B cell (primary cell): ENCODE measurements at regions not wholly inside any gene's neighbourhood (a gene's known extent, or its start where the extent isn't known, plus 50 kb on each side); places are given as distances from the start of the nearest gene placed in this dataset.

Experiments
- CTCF ChIP-seq: fragments of 200-600 bp; IDR thresholded peaks from one replicate; pipeline ENCODE4 v1.8.0; 2022; ENCODE audit warnings: antibody characterized with exemption, mild to moderate bottlenecking
- EZH2 ChIP-seq: IDR thresholded peaks from 2 replicates; pipeline ENCODE4 v1.6.1; 2012; ENCODE audit warnings: borderline replicate concordance, low read depth, mild to moderate bottlenecking, moderate library complexity, low read length; ENCODE audit not compliant: insufficient read depth, poor library complexity, severe bottlenecking

DNA sequence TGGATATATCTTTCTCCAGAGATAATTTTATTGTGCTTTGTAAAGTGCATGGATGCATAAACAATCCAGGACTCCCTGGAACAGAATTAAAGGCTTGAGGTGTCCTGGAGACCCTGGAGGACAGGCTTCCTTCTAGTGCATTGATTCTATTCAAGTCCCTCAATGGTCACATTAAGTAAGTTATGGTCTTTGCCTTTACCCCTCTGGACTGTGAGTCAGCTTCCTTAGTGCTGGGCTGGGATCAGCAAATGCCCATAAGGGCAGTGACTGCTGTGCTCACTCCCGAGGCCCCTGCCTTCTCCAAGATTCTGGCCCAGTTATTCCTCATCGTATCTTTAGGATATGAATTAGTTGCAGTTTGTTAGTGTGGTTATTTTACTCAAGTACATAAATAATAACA, 178.7 kb upstream of the PRSS58 start:
- TF ChIP-seq CTCF (no peak), EZH2 (no peak)
